GM12878 (cell line): ENCODE measurements at regions not wholly inside any gene's neighbourhood (a gene's known extent, or its start where the extent isn't known, plus 50 kb on each side); places are given as distances from the start of the nearest gene placed in this dataset.

ENCODE experiments used
- ATAC-seq: fragments of 200-7000 bp; cut with Tn5 transposase; 3 replicates; pipeline ENCODE4 v1.9.1; 2020; ENCODE audit warnings: mild to moderate bottlenecking, moderate library complexity
- BruUV-seq: library from RNA; stranded (reverse); fragments of 400-500 nt; replicated peaks from 2 replicates; lab custom pipeline; 2021; lab: Mats Ljungman, UMichigan
- CTCF ChIA-PET: fragments of 300-600 bp; sonication (Branson Sonifier 250); formaldehyde crosslinking; extraction: SDS; loops from one replicate; lab custom pipeline; 2021; ENCODE audit warnings: inconsistent platforms; lab: Yijun Ruan, JAX
- POLR2A ChIA-PET: fragments of 350-600 bp; formaldehyde crosslinking; extraction: SDS; loops from one replicate; lab custom pipeline; 2021; ENCODE audit warnings: inconsistent platforms; lab: Charles Lee
- RAD21 ChIA-PET: fragments of 300-600 bp; sonication (Branson Sonifier 250); formaldehyde crosslinking; loops from one replicate; lab custom pipeline; 2023; ENCODE audit warnings: antibody characterized with exemption; ENCODE audit not compliant: unreplicated experiment; lab: Charles Lee
- SMC1A ChIA-PET: fragments of 300-600 bp; sonication (Branson Sonifier 250); formaldehyde crosslinking; loops from one replicate; lab custom pipeline; 2023; ENCODE audit not compliant: unreplicated experiment, uncharacterized antibody; lab: Charles Lee
- DNase-seq: peaks from one replicate; pipeline ENCODE4 v3.0.0-alpha.2; 2011; ENCODE audit warnings: low read depth, low spot score
- FAIRE-seq: peaks from 3 replicates; lab custom pipeline; 2011; peaks lifted over from hg19 to GRCh38; lab: Jason Lieb, UNC
- H2AFZ ChIP-seq: 2 replicates; pipeline ENCODE4 v1.6.0; 2011; ENCODE audit warnings: low read depth, low read length, control low read depth; ENCODE audit not compliant: control insufficient read depth
- H3K27ac ChIP-seq: 2 replicates; pipeline ENCODE4 v1.5.1; 2011; ENCODE audit warnings: control low read depth; ENCODE audit not compliant: control insufficient read depth, insufficient read depth
- H3K27me3 ChIP-seq, 2 experiments: replicated peaks in 1 of 2; 2 replicates each; pipeline versions ENCODE4 v1.6.0 to v1.6.1; 2011; ENCODE audit warnings: low read length in 1 of 2; ENCODE audit not compliant: control insufficient read depth in 2 of 2, insufficient read depth in 2 of 2
- H3K36me3 ChIP-seq, 2 experiments: 2 replicates each; pipeline ENCODE4 v1.5.1; 2011; ENCODE audit warnings: low read length in 1 of 2; ENCODE audit not compliant: control insufficient read depth in 2 of 2, insufficient read depth in 2 of 2
- H3K4me1 ChIP-seq: 2 replicates; pipeline ENCODE4 v1.6.1; 2011; ENCODE audit warnings: mild to moderate bottlenecking, low read length, moderate library complexity, mixed read lengths; ENCODE audit not compliant: control insufficient read depth, insufficient read depth
- H3K4me2 ChIP-seq: 2 replicates; pipeline ENCODE4 v1.6.0; 2011; ENCODE audit warnings: control low read depth; ENCODE audit not compliant: control insufficient read depth, insufficient read depth
- H3K4me3 ChIP-seq: fragments of 200-600 bp; sonication (generic); 2 replicates; pipeline ENCODE4 v1.5.1; 2016
- H3K79me2 ChIP-seq: 2 replicates; pipeline ENCODE4 v1.6.0; 2011; ENCODE audit warnings: low read length; ENCODE audit not compliant: control insufficient read depth, insufficient read depth
- H3K9ac ChIP-seq: 2 replicates; pipeline ENCODE4 v1.8.0; 2011; ENCODE audit warnings: low read length, control low read depth, mixed read lengths; ENCODE audit not compliant: control insufficient read depth, insufficient read depth
- H3K9me3 ChIP-seq: replicated peaks from 3 replicates; pipeline ENCODE4 v1.5.1; 2011; ENCODE audit warnings: mild to moderate bottlenecking, low read length; ENCODE audit not compliant: control insufficient read depth, insufficient read depth
- H4K20me1 ChIP-seq: 2 replicates; pipeline ENCODE4 v1.6.0; 2011; ENCODE audit not compliant: control insufficient read depth, insufficient read depth
- ATF2 ChIP-seq: IDR thresholded peaks from 2 replicates; pipeline ENCODE4 v1.6.1; 2012; ENCODE audit warnings: low read length, inconsistent platforms
- BCL3 ChIP-seq: IDR thresholded peaks from 2 replicates; pipeline ENCODE4 v1.6.1; 2011; ENCODE audit warnings: borderline replicate concordance, low read depth, mild to moderate bottlenecking, moderate library complexity, low read length; ENCODE audit not compliant: insufficient read depth, poor library complexity, severe bottlenecking
- EZH2 ChIP-seq: IDR thresholded peaks from 2 replicates; pipeline ENCODE4 v1.6.1; 2012; ENCODE audit warnings: low read depth, mild to moderate bottlenecking, control low read depth, inconsistent platforms, low read length, borderline replicate concordance; ENCODE audit not compliant: control insufficient read depth
- POU2F2 ChIP-seq: IDR thresholded peaks from 3 replicates; pipeline ENCODE4 v1.6.1; 2011; ENCODE audit warnings: low read depth, mild to moderate bottlenecking, low read length, borderline replicate concordance
- SIX5 ChIP-seq: IDR thresholded peaks from 2 replicates; pipeline ENCODE4 v1.6.1; 2011; ENCODE audit warnings: mild to moderate bottlenecking, low read depth, low read length, moderate library complexity; ENCODE audit not compliant: severe bottlenecking
- SMAD5 ChIP-seq: IDR thresholded peaks from 2 replicates; pipeline ENCODE4 v1.6.1; 2016; ENCODE audit warnings: antibody characterized with exemption, low read depth
- WGBS: methylation state at CpG from one replicate; pipeline ENCODE4 v1.1.6; 2016; ENCODE audit warnings: low lambda C conversion rate; ENCODE audit not compliant: insufficient replicate concordance, insufficient coverage; ENCODE audit errors: missing lambda C conversion rate; 5-methylcytosine and 5-hydroxymethylcytosine counted together
- in situ Hi-C: fragments of 300-500 bp; cut with MboI; formaldehyde crosslinking; loops from 9 replicates; pipeline ENCODE4 v1.14.3; 2018; ENCODE audit warnings: mixed read lengths
- intact Hi-C: fragments of 100-400 bp; cut with micrococcal nuclease; formaldehyde crosslinking; loops from one replicate; pipeline ENCODE4 v1.14.2; 2022; ENCODE audit not compliant: unreplicated experiment

- Histone ChIP-seq H3K4me1 (no peaks in the 10 kb centered on the region), H4K20me1 (no peaks in the 10 kb centered on the region), H3K79me2 (no peaks in the 10 kb centered on the region), H3K27ac (no peak overlapping the region), H3K9ac (no peak overlapping the region), H2AFZ (no peak overlapping the region), H3K4me3 (no peak overlapping the region), H3K4me2 (no peak overlapping the region), H3K36me3 (no peaks in the 10 kb centered on the region), H3K9me3 (no peaks in the 10 kb centered on the region), H3K27me3 (no peaks in the 10 kb centered on the region)
- RAD21 ChIA-PET: no interaction called here
- POLR2A ChIA-PET: no interaction called here
- intact Hi-C loops: no loop called here
- in situ Hi-C loops: no loop called here
- no peak for ATAC-seq
- CTCF ChIA-PET: interaction anchor here (0.9 kb wide), 1 partner anchor 11 kb away, joined by 3 read pairs; no protein-coding TSS in a partner anchor
- no peak for DNase-seq
- SMC1A ChIA-PET: no interaction called here
- WGBS: 29% methylated on average over 3 of the region's 3 CpGs
- no peak for FAIRE-seq
- BruUV-seq: no TSS peak
- TF ChIP-seq EZH2 (no peak), SIX5 (no peak), BCL3 (no peak), POU2F2 (no peak), SMAD5 (no peak), ATF2 (no peak)
Observed at GRCh38 chr3:79884354-79884753, 116.6 kb upstream of the ROBO1 start.
